ENCODE measurements at regions not wholly inside any gene's neighbourhood (a gene's known extent, or its start where the extent isn't known, plus 50 kb on each side); places are given as distances from the start of the nearest gene placed in this dataset.
A peak's percentile ranks its signal among the peaks of the same experiment; 100 is the strongest.

DNA sequence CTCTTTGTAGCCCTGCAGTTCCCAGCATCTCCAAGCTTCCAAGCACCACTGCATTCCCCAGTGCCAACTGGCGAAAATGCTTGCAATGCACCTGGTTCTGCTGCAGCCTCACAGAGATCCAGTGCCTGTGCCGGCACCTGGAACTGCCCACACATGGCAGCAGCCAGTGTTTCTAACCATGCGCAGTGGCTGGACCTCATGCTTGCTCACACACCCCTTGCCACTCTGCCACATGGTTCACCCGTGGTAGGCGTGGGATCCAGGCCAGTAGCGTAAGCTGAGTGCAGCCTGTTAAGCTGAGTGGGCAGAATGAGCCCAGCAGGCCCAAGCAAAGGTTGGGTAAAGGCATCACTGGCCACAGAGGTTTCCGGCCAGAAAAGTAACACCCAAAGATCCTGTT is 214.1 kb upstream of the VLDLR start:
- H3K36me3 ChIP-seq (ENCODE audit: control insufficient read depth, insufficient read depth, low read length): no peaks in the 10 kb centered on the region
- H3K27me3 ChIP-seq (ENCODE audit: control insufficient read depth, insufficient read depth, low read length): no peaks in the 10 kb centered on the region; the same call in 1 of the 2 replicates
- CTCF ChIA-PET: no interaction called here
- POLR2A ChIA-PET: no interaction called here
- DNase-seq (ENCODE audit: low read depth): no peak
- H3K4me3 ChIP-seq (ENCODE audit: low read depth, low read length): no peak overlapping the region
- TF ChIP-seq, protein P1, sequence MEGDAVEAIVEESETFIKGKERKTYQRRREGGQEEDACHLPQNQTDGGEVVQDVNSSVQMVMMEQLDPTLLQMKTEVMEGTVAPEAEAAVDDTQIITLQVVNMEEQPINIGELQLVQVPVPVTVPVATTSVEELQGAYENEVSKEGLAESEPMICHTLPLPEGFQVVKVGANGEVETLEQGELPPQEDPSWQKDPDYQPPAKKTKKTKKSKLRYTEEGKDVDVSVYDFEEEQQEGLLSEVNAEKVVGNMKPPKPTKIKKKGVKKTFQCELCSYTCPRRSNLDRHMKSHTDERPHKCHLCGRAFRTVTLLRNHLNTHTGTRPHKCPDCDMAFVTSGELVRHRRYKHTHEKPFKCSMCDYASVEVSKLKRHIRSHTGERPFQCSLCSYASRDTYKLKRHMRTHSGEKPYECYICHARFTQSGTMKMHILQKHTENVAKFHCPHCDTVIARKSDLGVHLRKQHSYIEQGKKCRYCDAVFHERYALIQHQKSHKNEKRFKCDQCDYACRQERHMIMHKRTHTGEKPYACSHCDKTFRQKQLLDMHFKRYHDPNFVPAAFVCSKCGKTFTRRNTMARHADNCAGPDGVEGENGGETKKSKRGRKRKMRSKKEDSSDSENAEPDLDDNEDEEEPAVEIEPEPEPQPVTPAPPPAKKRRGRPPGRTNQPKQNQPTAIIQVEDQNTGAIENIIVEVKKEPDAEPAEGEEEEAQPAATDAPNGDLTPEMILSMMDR (IDR thresholded peaks at IDR 0.05; ENCODE audit: insufficient read depth, low read depth, low read length): no peak

DNA sequence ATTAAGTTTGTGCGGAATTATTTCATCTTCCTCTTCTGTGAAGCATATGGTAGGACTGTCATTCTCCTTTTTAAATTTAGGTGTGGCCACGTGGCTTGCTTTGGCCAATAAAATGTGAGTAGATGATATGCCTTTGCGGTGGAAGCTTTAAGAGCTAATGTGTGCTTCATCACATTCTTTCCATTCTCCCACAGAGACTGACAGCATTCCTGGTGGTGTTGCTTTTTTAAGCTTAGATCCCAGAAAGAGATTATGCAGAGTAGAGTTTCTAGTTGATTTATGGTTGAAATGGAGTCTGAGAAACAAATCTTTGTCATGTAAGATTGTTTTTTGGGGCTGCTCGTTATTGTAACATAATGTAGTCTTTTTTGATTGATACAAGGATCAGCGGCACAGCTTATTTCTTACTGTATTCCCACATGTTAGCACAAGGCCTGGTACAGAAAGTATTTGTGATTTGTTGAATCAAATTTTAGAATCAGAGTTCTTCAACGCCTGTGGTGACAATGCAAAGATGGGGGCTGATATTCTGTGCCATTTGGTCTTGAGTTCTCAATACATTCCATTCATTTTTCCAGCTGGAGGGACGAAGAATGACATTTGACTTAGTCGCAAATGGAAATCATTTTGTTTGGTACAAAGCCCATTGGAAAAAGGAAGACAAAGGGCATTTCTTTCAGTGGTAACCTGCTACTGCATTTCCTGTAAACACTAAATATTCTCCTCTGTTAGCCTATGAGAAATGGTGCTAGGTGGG is 209.9 kb upstream of the VLDLR start:
- H3K27me3 ChIP-seq (ENCODE audit: control insufficient read depth, insufficient read depth, low read length): no peaks in the 10 kb centered on the region; the same call in 1 of the 2 replicates
- H3K4me3 ChIP-seq (ENCODE audit: low read depth, low read length): no peak overlapping the region
- TF ChIP-seq, protein P1 (IDR thresholded peaks at IDR 0.05; ENCODE audit: insufficient read depth, low read depth, low read length): no peak
- peak; percentile 58 for DNase-seq (ENCODE audit: low read depth)
- H3K36me3 ChIP-seq (ENCODE audit: control insufficient read depth, insufficient read depth, low read length): no peaks in the 10 kb centered on the region
- POLR2A ChIA-PET: interaction anchor here (0.6 to 1.0 kb wide), 2 partner anchors 13 to 28 kb away, joined by 3 to 5 read pairs; no protein-coding TSS in a partner anchor
- CTCF ChIA-PET: no interaction called here

DNA sequence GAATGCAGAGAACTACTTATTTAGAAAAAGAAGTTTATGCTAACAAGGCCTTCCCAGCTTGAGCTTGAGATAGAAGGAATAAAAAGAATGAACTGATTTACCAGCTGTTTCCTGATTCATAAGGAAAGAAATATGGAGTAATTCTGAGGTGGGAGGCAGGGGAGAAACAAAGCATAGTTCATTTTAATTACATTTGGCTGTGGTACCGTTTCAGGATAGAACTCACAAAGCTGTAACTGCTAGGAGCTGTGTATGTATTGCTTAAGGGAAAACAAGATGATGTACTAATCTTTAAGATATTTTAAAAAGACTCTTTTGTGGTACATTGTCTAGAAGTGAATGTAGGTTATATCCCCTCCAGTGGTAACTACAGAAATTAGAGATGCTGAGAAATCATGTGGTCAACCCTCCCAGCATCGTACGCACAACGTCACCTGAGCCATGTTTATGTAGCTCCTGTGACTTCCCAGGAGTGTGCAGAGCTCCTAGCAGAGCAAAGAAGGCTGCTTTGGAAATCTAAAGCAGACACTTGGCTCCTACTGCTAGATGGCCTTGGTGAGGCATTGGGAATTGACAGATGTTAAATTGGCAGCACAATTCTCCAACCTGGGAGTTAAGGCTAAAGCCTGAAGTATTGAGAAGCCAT is 208.3 kb upstream of the VLDLR start:
- peak; percentile 34 for DNase-seq (ENCODE audit: low read depth)
- ChIA-PET CTCF (interaction anchor here (0.6 to 1.6 kb wide), 2 partner anchors 57 to 170 kb away, joined by 3 read pairs; no protein-coding TSS in a partner anchor), POLR2A (no interaction called here)
- TF ChIP-seq, protein P1 (IDR thresholded peaks at IDR 0.05; ENCODE audit: insufficient read depth, low read depth, low read length): no peak
- Histone ChIP-seq H3K27me3 (ENCODE audit: control insufficient read depth, insufficient read depth, low read length) (no peaks in the 10 kb centered on the region), H3K36me3 (ENCODE audit: control insufficient read depth, insufficient read depth, low read length) (no peaks in the 10 kb centered on the region), H3K4me3 (ENCODE audit: low read depth, low read length) (no peak overlapping the region)

DNA sequence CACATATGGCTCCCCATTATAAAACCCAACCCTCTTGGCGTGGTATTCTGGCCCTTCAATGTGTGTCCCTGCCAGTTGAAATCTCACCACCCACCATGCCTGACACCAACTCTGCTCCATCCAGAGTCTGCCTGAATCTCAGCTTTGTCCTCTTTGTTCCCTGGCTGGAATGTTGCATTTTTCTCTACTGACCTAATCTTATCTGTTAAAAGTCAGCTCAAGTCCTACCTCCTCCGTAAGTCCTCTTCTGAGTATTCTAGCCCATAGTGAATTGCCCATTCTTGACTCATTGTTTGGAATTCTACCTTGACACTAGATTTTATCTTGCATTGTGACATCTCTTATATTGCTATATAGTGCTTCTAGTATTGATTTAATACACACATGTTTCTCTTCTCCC is 207.1 kb upstream of the VLDLR start:
- ChIA-PET CTCF (no interaction called here), POLR2A (no interaction called here)
- H3K4me3 ChIP-seq (ENCODE audit: low read depth, low read length): no peak overlapping the region
- H3K27me3 ChIP-seq (ENCODE audit: control insufficient read depth, insufficient read depth, low read length): no peaks in the 10 kb centered on the region
- TF ChIP-seq, protein P1 (IDR thresholded peaks at IDR 0.05; ENCODE audit: insufficient read depth, low read depth, low read length): no peak
- DNase-seq (ENCODE audit: low read depth): no peak
- H3K36me3 ChIP-seq (ENCODE audit: control insufficient read depth, insufficient read depth, low read length): no peaks in the 10 kb centered on the region

DNA sequence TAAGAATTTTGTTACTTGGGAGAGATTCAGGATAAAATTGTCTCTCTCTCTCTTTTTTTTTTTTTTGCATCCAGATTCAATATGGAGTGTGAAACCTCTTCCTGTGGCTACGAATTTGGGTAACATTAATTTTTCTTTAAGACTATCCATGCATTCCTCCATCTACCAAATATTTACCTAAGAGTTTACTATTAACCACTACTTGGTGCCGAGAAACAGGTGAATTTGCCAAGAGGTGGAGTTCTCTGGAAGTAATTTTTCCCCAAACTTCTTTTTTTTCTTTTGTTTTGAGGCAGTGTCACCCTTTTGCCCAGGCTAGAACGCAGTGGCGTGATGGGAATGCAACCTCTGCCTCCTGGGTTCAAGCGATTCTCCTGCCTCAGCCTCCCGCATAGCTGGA is 206.3 kb upstream of the VLDLR start:
- Histone ChIP-seq H3K27me3 (ENCODE audit: control insufficient read depth, insufficient read depth, low read length) (no peaks in the 10 kb centered on the region), H3K4me3 (ENCODE audit: low read depth, low read length) (no peak overlapping the region), H3K36me3 (ENCODE audit: control insufficient read depth, insufficient read depth, low read length) (no peaks in the 10 kb centered on the region)
- TF ChIP-seq, protein P1 (IDR thresholded peaks at IDR 0.05; ENCODE audit: insufficient read depth, low read depth, low read length): no peak
- POLR2A ChIA-PET: no interaction called here
- CTCF ChIA-PET: no interaction called here
- DNase-seq (ENCODE audit: low read depth): no peak
